ENCODE measurements at regions not wholly inside any gene's neighbourhood (a gene's known extent, or its start where the extent isn't known, plus 50 kb on each side); places are given as distances from the start of the nearest gene placed in this dataset.
"Not testable (repeated sequence)": the region's sequence is repeated elsewhere in the genome, so short reads cannot be mapped to it uniquely, and the experiment has no call there.

GRCh38 chr17:83164490-83164889, 85.1 kb downstream of the METRNL start:
- 71 to 94% methylated on average over 1 to 3 of the region's 3 CpGs for WGBS, 2 experiments (ENCODE audit: insufficient coverage in 1 of 2, insufficient read length in 1 of 2)
- peaks cover 16% of the 10 kb centered on the region for H3K27me3 Mint-ChIP-seq (ENCODE audit: insufficient read depth)
- H3K4me3 Mint-ChIP-seq: no peak overlapping the region
- Histone ChIP-seq H3K36me3 (ENCODE audit: control insufficient read depth, insufficient read depth, low read length) (no peaks in the 10 kb centered on the region), H3K27ac (ENCODE audit: low read depth, low read length) (no peak overlapping the region), H3K9ac (ENCODE audit: extremely low read depth, low read length, poor library complexity, severe bottlenecking) (no peak overlapping the region), H3K27me3 (ENCODE audit: control insufficient read depth, insufficient read depth, low read length, poor library complexity, severe bottlenecking) (no peaks in the 10 kb centered on the region), H3K4me1 (ENCODE audit: control insufficient read depth, insufficient read depth, low read length) (no peaks in the 10 kb centered on the region), H3K9me3 (ENCODE audit: control insufficient read depth, low read length) (no peaks in the 10 kb centered on the region), H3K4me3 (ENCODE audit: low read length) (no peak overlapping the region)
- H3K9me3 Mint-ChIP-seq: peaks cover 11% of the 10 kb centered on the region
- DNase-seq: no peak
- no peaks in the 10 kb centered on the region for H3K36me3 Mint-ChIP-seq (ENCODE audit: low read depth)
- TF ChIP-seq, protein P1, sequence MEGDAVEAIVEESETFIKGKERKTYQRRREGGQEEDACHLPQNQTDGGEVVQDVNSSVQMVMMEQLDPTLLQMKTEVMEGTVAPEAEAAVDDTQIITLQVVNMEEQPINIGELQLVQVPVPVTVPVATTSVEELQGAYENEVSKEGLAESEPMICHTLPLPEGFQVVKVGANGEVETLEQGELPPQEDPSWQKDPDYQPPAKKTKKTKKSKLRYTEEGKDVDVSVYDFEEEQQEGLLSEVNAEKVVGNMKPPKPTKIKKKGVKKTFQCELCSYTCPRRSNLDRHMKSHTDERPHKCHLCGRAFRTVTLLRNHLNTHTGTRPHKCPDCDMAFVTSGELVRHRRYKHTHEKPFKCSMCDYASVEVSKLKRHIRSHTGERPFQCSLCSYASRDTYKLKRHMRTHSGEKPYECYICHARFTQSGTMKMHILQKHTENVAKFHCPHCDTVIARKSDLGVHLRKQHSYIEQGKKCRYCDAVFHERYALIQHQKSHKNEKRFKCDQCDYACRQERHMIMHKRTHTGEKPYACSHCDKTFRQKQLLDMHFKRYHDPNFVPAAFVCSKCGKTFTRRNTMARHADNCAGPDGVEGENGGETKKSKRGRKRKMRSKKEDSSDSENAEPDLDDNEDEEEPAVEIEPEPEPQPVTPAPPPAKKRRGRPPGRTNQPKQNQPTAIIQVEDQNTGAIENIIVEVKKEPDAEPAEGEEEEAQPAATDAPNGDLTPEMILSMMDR (conservative IDR thresholded peaks at IDR 0.05): no peak
- no peak overlapping the region for H3K27ac Mint-ChIP-seq
- peaks cover 8% of the 10 kb centered on the region for H3K4me1 Mint-ChIP-seq

GRCh38 chr17:83170571-83171260, 91.3 kb downstream of the METRNL start:
- Histone ChIP-seq H3K36me3 (ENCODE audit: control insufficient read depth, insufficient read depth, low read length) (no peaks in the 10 kb centered on the region), H3K4me1 (ENCODE audit: control insufficient read depth, insufficient read depth, low read length) (peaks cover 4% of the 10 kb centered on the region), H3K27ac (ENCODE audit: low read depth, low read length) (no peak overlapping the region), H3K4me3 (ENCODE audit: low read length) (no peak overlapping the region), H3K9me3 (ENCODE audit: control insufficient read depth, low read length) (no peaks in the 10 kb centered on the region), H3K27me3 (ENCODE audit: control insufficient read depth, insufficient read depth, low read length, poor library complexity, severe bottlenecking) (no peaks in the 10 kb centered on the region), H3K9ac (ENCODE audit: extremely low read depth, low read length, poor library complexity, severe bottlenecking) (no peak overlapping the region)
- Mint-ChIP-seq H3K36me3 (ENCODE audit: low read depth) (no peaks in the 10 kb centered on the region), H3K27me3 (ENCODE audit: insufficient read depth) (peaks cover 4% of the 10 kb centered on the region), H3K9me3 (peaks cover 6% of the 10 kb centered on the region), H3K4me3 (no peak overlapping the region), H3K4me1 (peaks cover 12% of the 10 kb centered on the region), H3K27ac (peak overlapping the region; percentile 35)
- WGBS, 2 experiments (ENCODE audit: insufficient coverage in 1 of 2, insufficient read length in 1 of 2): 77 to 84% methylated on average over 6 to 9 of the region's 9 CpGs
- TF ChIP-seq, protein P1 (conservative IDR thresholded peaks at IDR 0.05): no peak
- peak; percentile 48 for DNase-seq

GRCh38 chr17:83171661-83172060, 92.3 kb downstream of the METRNL start:
- H3K9me3 Mint-ChIP-seq: peaks cover 3% of the 10 kb centered on the region
- H3K4me3 ChIP-seq (ENCODE audit: low read length): no peak overlapping the region
- peaks cover 12% of the 10 kb centered on the region for H3K4me1 Mint-ChIP-seq
- H3K9ac ChIP-seq (ENCODE audit: extremely low read depth, low read length, poor library complexity, severe bottlenecking): no peak overlapping the region
- H3K4me3 Mint-ChIP-seq: no peak overlapping the region
- H3K27ac Mint-ChIP-seq: no peak overlapping the region
- 86 to 88% methylated on average over 14 to 21 of the region's 21 CpGs for WGBS, 2 experiments (ENCODE audit: insufficient coverage in 1 of 2, insufficient read length in 1 of 2)
- TF ChIP-seq, protein P1 (conservative IDR thresholded peaks at IDR 0.05): no peak
- H3K27me3 ChIP-seq (ENCODE audit: control insufficient read depth, insufficient read depth, low read length, poor library complexity, severe bottlenecking): no peaks in the 10 kb centered on the region
- no peaks in the 10 kb centered on the region for H3K36me3 ChIP-seq (ENCODE audit: control insufficient read depth, insufficient read depth, low read length)
- no peaks in the 10 kb centered on the region for H3K9me3 ChIP-seq (ENCODE audit: control insufficient read depth, low read length)
- peak; percentile 69 for DNase-seq
- H3K27ac ChIP-seq (ENCODE audit: low read depth, low read length): no peak overlapping the region
- peaks cover 4% of the 10 kb centered on the region for H3K27me3 Mint-ChIP-seq (ENCODE audit: insufficient read depth)
- H3K4me1 ChIP-seq (ENCODE audit: control insufficient read depth, insufficient read depth, low read length): peaks cover 4% of the 10 kb centered on the region
- no peaks in the 10 kb centered on the region for H3K36me3 Mint-ChIP-seq (ENCODE audit: low read depth)

GRCh38 chr17:83172099-83172498, 92.7 kb downstream of the METRNL start:
- not testable (repeated sequence) for H3K36me3 ChIP-seq (ENCODE audit: control insufficient read depth, insufficient read depth, low read length); H3K4me3 Mint-ChIP-seq; H3K27ac Mint-ChIP-seq; H3K4me3 ChIP-seq (ENCODE audit: low read length); H3K9me3 ChIP-seq (ENCODE audit: control insufficient read depth, low read length); H3K36me3 Mint-ChIP-seq (ENCODE audit: low read depth); H3K9me3 Mint-ChIP-seq; H3K27ac ChIP-seq (ENCODE audit: low read depth, low read length); H3K4me1 ChIP-seq (ENCODE audit: control insufficient read depth, insufficient read depth, low read length); H3K9ac ChIP-seq (ENCODE audit: extremely low read depth, low read length, poor library complexity, severe bottlenecking); H3K27me3 ChIP-seq (ENCODE audit: control insufficient read depth, insufficient read depth, low read length, poor library complexity, severe bottlenecking); DNase-seq; H3K27me3 Mint-ChIP-seq (ENCODE audit: insufficient read depth)
- WGBS, 2 experiments (ENCODE audit: insufficient coverage in 1 of 2, insufficient read length in 1 of 2): 84 to 100% methylated on average over 1 to 6 of the region's 9 CpGs
- H3K4me1 Mint-ChIP-seq: peaks cover 12% of the 10 kb centered on the region

DNA sequence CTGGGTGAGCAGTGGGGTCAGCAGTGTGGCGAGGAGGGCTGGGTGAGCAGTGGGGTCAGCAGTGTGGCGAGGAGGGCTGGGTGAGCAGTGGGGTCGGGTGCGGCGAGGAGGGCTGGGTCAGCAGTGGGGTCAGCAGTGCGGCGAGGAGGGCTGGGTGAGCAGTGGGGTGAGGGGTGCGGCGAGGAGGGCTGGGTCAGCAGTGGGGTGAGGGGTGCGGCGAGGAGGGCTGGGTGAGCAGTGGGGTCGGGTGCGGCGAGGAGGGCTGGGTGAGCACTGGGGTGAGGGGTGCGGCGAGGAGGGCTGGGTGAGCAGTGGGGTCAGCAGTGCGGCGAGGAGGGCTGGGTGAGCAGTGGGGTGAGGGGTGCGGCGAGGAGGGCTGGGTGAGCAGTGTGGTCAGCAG, 93.2 kb downstream of the METRNL start:
- not testable (repeated sequence) for DNase-seq; H3K4me3 ChIP-seq (ENCODE audit: low read length); H3K36me3 ChIP-seq (ENCODE audit: control insufficient read depth, insufficient read depth, low read length); H3K27ac ChIP-seq (ENCODE audit: low read depth, low read length); H3K9me3 Mint-ChIP-seq; H3K4me3 Mint-ChIP-seq; H3K9me3 ChIP-seq (ENCODE audit: control insufficient read depth, low read length); H3K36me3 Mint-ChIP-seq (ENCODE audit: low read depth); H3K4me1 ChIP-seq (ENCODE audit: control insufficient read depth, insufficient read depth, low read length); H3K27ac Mint-ChIP-seq; H3K27me3 ChIP-seq (ENCODE audit: control insufficient read depth, insufficient read depth, low read length, poor library complexity, severe bottlenecking); H3K27me3 Mint-ChIP-seq (ENCODE audit: insufficient read depth); H3K9ac ChIP-seq (ENCODE audit: extremely low read depth, low read length, poor library complexity, severe bottlenecking)
- peaks cover 12% of the 10 kb centered on the region for H3K4me1 Mint-ChIP-seq
- WGBS, 2 experiments (ENCODE audit: insufficient coverage in 1 of 2, insufficient read length in 1 of 2): no CpG with 5 or more reads among the region's 20 CpGs

Data from endodermal cell (in vitro differentiated cells).